Stimulated activated naive CD8-positive, alpha-beta T cell treated with anti-CD3 and anti-CD28 coated beads, Interleukin-15, Interleukin-2, amounts not matched to agents 100 ng/mL and 50 ng/mL, for 24 hours (primary cell): ENCODE measurements at regions not wholly inside any gene's neighbourhood (a gene's known extent, or its start where the extent isn't known, plus 50 kb on each side); places are given as distances from the start of the nearest gene placed in this dataset.
"Not testable (repeated sequence)": the region's sequence is repeated elsewhere in the genome, so short reads cannot be mapped to it uniquely, and the experiment has no call there.

Source experiments
- H3K27ac Mint-ChIP-seq: one replicate; pipeline ENCODE4 v1.8.0; 2021; ENCODE audit warnings: mild to moderate bottlenecking, mixed read lengths
- H3K27me3 Mint-ChIP-seq: one replicate; pipeline ENCODE4 v1.8.0; 2021; ENCODE audit warnings: mixed read lengths
- H3K36me3 Mint-ChIP-seq: one replicate; pipeline ENCODE4 v1.8.0; 2021; ENCODE audit warnings: low read depth, mixed read lengths
- H3K4me1 Mint-ChIP-seq: one replicate; pipeline ENCODE4 v1.8.0; 2021; ENCODE audit warnings: low read depth, mixed read lengths
- H3K4me3 Mint-ChIP-seq: one replicate; pipeline ENCODE4 v1.8.0; 2021; ENCODE audit warnings: mild to moderate bottlenecking, mixed read lengths
- H3K9me3 Mint-ChIP-seq: one replicate; pipeline ENCODE4 v1.8.0; 2021; ENCODE audit warnings: mixed read lengths

DNA sequence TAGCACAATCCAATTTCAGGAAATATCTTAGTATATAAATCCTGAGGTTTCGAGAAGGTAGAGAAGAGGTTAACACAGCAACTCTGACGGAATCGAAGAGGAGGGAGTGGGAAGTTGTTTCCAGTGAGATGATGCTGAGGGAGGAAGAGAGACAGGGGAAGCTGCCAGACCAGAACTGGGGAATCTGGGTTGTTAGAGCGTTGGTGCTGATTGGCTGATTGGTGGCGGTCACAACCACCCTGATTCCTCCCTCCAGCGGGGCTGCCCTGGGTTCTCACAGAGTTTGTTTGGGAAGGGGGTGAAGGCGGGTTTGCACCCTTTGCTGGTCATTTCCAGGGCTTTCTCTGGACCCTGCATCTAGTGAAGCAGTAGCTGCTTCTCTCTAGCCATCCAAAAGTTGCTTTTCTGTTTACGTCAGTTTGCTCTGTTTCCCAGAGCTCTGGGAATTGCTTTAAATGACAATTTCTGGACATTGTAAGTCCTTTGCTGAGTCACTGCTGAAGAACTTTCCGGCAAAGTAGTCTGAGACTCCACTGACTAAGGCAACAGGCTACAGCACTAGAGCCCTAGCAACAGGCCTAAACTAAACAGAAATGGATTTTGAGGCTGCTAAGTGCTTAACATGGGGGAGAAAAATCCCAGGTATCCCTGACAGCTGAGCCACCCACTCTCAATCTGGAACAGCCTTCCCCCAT lies 90.1 kb downstream of the TENT5C start:
- H3K36me3 Mint-ChIP-seq: no peaks in the 10 kb centered on the region
- no peak overlapping the region for H3K4me3 Mint-ChIP-seq
- H3K27ac Mint-ChIP-seq: no peak overlapping the region
- no peaks in the 10 kb centered on the region for H3K9me3 Mint-ChIP-seq
- H3K4me1 Mint-ChIP-seq: no peaks in the 10 kb centered on the region
- peaks cover 26% of the 10 kb centered on the region for H3K27me3 Mint-ChIP-seq

DNA sequence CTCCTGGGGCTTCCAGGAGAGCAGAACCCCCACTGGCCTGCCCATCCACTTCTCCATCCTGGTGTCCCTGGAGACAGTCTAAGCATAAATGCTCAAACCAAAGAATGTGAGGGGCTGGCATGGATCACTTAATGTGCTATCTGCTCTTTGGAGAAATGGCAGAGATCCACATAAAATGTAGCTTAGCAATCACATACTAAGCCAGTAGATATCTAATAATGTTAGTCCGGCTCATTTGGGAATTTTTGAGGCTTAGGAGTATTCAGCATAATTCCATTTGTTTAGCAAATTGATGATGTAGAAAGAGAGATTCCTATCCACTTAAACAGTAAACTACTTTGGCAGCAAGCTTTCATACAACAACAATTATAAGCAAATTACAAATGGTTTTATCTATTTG lies 90.7 kb downstream of the TENT5C start:
- peaks cover 21% of the 10 kb centered on the region for H3K27me3 Mint-ChIP-seq
- no peak overlapping the region for H3K27ac Mint-ChIP-seq
- H3K36me3 Mint-ChIP-seq: no peaks in the 10 kb centered on the region
- no peak overlapping the region for H3K4me3 Mint-ChIP-seq
- H3K4me1 Mint-ChIP-seq: no peaks in the 10 kb centered on the region
- no peaks in the 10 kb centered on the region for H3K9me3 Mint-ChIP-seq

DNA sequence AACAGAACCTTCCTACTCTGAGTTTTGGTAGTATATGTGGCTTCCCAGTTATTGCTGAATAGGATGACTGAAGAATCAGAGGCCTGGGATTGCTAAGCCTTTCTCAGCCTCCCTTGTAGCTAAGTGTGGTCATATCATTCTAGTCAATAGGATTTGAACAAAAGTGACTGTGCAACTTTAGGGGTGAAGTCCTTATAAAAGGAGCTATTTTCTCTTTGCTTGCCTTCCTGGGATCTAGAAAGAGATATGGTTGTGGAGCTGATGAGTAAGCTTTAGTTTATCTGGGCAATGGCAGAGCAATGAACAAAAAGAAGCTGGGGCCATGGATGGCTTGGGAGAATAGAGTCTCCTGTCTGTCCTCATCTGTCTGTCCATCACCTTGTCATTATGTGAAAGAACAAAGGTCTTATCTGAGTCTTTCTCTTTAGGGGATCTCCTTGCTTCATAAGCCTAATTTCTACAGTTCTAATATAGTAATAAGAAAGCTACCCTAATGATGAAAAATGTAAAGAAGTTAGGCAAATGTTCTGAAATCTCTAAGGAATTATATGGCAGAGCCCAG lies 91.5 kb downstream of the TENT5C start:
- H3K4me1 Mint-ChIP-seq: no peaks in the 10 kb centered on the region
- H3K27ac Mint-ChIP-seq: no peak overlapping the region
- H3K27me3 Mint-ChIP-seq: peaks cover 18% of the 10 kb centered on the region
- no peaks in the 10 kb centered on the region for H3K36me3 Mint-ChIP-seq
- no peak overlapping the region for H3K4me3 Mint-ChIP-seq
- no peaks in the 10 kb centered on the region for H3K9me3 Mint-ChIP-seq

DNA sequence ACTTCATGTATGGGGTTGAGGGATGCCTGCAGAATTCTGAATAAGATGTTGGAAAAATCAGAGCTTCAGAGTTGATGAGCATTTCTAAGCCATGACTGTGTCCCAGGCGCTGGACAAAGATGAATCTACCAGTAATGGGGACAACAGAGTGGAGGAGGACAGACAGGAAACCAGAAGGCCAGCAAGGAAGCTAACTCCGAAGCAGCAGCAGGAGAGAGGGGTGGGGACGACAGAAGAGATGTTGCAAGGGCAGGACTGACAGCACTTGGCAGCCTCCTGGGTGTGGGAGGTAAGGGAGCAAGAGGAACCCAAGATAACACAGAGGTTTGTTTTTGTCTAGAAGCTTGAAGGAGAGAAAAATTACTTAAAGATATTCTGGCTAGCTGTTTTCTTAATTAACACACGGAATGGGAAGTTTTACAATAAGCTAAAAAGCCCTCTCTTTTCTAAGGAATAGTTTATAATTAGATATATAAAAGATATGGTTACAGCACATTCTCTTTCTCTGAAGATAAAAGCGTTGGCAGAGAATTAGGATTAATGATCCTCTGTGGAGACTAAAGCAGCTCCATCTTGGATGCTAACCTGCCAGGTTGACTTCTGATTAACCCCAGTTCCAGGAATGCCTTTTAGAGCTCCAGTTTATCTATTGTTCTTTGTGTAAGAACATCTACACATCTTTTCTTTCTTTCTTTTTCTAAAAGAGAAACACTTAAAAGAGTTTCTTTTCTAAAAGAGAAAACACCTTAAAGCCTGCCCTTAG lies 92.7 kb downstream of the TENT5C start:
- Mint-ChIP-seq H3K27ac (no peak overlapping the region), H3K4me3 (no peak overlapping the region), H3K27me3 (peaks cover 15% of the 10 kb centered on the region), H3K36me3 (no peaks in the 10 kb centered on the region), H3K9me3 (no peaks in the 10 kb centered on the region), H3K4me1 (peaks cover 6% of the 10 kb centered on the region)

DNA sequence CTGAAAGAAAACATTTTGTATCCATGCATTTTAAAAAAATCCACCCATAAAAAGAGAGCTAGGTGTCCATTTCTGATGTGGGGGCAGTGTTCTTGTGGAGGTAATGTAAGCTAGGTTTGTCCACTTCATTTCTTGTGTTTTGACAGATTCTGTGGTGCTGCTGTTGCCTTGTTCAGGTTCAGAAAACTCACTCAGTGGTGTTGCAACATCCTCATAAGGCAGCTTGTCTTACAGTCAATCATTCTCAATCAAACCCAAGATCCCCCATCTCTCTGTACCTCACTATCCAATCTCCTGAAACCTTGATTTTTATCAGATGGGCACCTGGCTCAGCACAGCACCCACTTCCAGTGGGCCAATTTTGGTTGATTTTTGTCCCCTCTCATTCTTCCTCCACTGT lies 94.1 kb downstream of the TENT5C start:
- no peaks in the 10 kb centered on the region for H3K36me3 Mint-ChIP-seq
- no peak overlapping the region for H3K27ac Mint-ChIP-seq
- peaks cover 15% of the 10 kb centered on the region for H3K27me3 Mint-ChIP-seq
- H3K9me3 Mint-ChIP-seq: no peaks in the 10 kb centered on the region
- H3K4me3 Mint-ChIP-seq: no peak overlapping the region
- H3K4me1 Mint-ChIP-seq: peaks cover 6% of the 10 kb centered on the region

DNA sequence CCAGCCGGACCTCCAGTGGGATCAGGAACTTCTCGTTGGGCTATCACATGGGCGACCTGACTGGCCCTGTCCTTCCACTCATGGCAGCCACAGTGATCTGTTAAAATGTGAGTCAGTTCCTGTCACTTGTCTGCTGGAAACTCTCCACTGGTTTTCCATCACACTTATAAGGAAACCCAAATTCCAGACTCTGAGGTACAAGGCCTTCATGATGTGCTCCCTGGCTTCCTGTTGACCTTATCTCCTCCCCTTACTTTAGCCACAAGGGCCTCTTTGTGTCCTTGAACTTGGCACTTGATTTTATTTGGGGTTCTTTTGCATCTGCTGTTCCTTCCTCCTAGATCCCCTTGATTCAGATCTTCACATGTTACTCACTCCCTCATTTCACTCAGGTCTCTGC lies 96.8 kb downstream of the TENT5C start:
- H3K4me1 Mint-ChIP-seq: peaks cover 6% of the 10 kb centered on the region
- H3K9me3 Mint-ChIP-seq: peaks cover 6% of the 10 kb centered on the region
- peak overlapping the region; percentile 2 for H3K27ac Mint-ChIP-seq
- no peak overlapping the region for H3K4me3 Mint-ChIP-seq
- H3K27me3 Mint-ChIP-seq: peaks cover 11% of the 10 kb centered on the region
- H3K36me3 Mint-ChIP-seq: no peaks in the 10 kb centered on the region

DNA sequence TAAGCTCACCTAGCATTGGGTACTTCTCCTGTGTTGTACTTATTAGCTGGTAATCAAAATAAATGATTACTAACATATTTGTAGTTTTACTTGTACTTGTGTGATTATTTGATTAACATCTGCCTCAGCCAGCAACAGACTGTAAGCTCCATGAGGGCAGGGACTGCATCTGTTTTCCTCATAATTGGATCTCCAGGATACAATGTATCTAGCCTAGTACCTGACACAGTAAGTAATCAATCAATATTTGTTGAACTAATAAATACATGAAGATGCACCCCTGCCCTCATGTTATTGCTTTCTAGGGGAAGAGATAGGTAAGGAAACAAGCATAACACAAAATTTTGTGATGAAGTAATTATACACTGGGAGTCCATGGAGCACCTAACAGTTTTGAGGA lies 101.5 kb downstream of the TENT5C start:
- H3K36me3 Mint-ChIP-seq: no peaks in the 10 kb centered on the region
- H3K9me3 Mint-ChIP-seq: peaks cover 6% of the 10 kb centered on the region
- no peak overlapping the region for H3K4me3 Mint-ChIP-seq
- H3K4me1 Mint-ChIP-seq: peaks cover 6% of the 10 kb centered on the region
- H3K27me3 Mint-ChIP-seq: peaks cover 13% of the 10 kb centered on the region
- no peak overlapping the region for H3K27ac Mint-ChIP-seq

DNA sequence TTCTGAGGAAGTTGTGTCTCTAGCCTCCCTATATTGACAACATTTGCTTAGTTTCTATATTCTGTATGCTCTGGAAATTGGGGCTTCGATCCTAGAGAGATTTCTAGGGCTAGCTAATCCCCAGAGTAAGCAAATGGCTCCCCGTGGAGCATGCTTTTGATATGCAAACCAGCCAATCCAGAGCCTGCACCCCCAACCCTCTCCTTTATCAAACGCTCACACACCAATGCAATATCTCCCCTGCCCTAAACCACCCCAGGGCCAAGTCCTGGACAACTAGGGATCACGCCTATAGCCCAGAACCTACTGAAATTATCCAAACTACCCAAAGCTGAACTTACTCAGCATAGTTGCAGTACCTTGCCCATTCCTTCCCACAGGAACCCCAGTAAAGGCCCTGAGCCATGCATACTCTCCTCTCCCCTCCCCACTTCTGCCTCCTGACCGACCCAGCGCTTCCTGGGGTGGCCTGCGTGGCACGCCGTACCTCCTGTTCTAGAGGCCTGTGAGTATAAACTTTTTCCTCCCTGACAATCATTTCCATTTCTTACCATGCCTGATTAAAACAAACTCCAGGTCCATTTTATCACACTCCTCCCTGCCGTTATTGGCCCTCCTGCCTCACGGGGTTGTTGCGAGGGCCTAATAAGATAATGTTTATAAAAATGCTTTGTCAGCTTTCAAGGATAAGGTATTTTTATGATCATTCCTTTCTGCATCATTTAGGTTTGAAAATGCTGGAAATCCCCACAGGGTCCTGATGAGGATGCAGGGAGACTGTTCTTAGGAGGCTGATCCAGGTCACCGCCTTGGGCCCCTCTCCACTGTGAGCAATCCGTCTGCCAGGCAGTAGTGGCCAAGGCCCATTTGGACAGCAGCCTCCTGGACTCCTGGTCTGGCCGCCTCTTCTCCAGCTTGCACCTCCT lies 102.7 kb downstream of the TENT5C start:
- Mint-ChIP-seq H3K4me3 (no peak overlapping the region), H3K27ac (no peak overlapping the region), H3K27me3 (peaks cover 13% of the 10 kb centered on the region), H3K36me3 (no peaks in the 10 kb centered on the region), H3K9me3 (peaks cover 6% of the 10 kb centered on the region), H3K4me1 (no peaks in the 10 kb centered on the region)

DNA sequence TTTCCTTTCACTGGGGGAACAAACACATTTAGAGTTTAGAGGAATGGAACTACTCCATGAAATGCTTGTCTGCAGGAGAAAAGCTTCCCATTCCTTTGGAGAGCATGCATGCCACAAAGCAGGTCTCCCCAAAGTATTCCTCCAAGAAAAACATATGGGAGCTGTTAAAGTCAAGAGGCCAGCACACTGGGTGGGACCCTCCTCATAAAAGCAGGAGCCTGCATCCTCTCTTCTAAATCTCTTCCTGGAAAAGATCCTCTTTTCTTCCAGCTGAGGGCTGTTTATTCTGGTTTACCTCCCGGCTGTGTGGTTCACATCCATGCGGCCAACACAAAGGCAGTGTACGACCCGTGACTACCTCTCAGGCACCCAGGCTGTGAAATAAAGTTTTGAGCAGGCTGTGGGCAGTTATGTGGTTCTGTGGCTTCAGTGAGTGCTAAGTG lies 103.4 kb downstream of the TENT5C start:
- no peak overlapping the region for H3K27ac Mint-ChIP-seq
- no peaks in the 10 kb centered on the region for H3K4me1 Mint-ChIP-seq
- H3K27me3 Mint-ChIP-seq: peaks cover 13% of the 10 kb centered on the region
- no peaks in the 10 kb centered on the region for H3K36me3 Mint-ChIP-seq
- peaks cover 6% of the 10 kb centered on the region for H3K9me3 Mint-ChIP-seq
- H3K4me3 Mint-ChIP-seq: no peak overlapping the region

DNA sequence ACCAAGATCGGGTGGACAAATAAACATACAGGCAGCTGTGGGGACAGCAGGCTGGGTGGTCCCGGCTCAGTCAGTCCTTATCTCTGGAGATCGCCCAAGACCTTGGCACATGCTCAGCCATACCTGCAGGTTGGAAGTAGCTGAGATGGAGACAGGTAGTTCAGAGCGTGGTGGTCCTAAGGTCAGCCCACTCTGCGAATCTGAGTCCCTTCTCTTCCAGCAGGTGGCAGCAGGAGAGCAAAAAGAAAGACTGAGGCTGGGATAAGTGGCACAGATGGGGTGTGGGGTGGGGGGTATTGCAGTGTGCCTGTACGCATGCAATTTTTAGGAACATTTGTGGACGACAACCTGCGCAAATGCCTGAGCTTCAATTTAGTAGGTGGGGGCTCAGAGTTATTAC lies 104.9 kb downstream of the TENT5C start:
- no peaks in the 10 kb centered on the region for H3K36me3 Mint-ChIP-seq
- H3K27me3 Mint-ChIP-seq: peaks cover 21% of the 10 kb centered on the region
- H3K4me3 Mint-ChIP-seq: no peak overlapping the region
- no peaks in the 10 kb centered on the region for H3K4me1 Mint-ChIP-seq
- no peak overlapping the region for H3K27ac Mint-ChIP-seq
- peaks cover 6% of the 10 kb centered on the region for H3K9me3 Mint-ChIP-seq

DNA sequence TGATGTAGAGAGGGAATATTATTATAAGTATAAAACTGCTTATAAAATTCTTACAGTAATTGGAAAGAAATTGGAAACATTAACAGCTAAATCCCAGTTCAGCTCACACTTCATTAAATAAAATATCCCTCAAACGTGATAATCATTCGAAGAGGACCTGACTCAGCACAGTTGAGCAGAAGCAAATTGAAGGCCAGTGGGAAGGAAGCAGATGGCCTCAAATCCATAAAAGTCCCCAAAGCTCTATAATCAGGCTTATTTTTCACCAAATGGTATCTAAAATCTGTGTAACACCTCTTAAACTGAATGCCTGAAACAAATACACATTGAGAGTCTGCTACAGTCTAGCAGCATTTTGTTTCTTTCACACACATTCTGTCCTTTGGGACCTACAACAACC lies 106.8 kb downstream of the TENT5C start:
- Mint-ChIP-seq H3K4me3 (no peak overlapping the region), H3K27me3 (peaks cover 19% of the 10 kb centered on the region), H3K36me3 (no peaks in the 10 kb centered on the region), H3K9me3 (peaks cover 5% of the 10 kb centered on the region), H3K27ac (no peak overlapping the region), H3K4me1 (no peaks in the 10 kb centered on the region)

DNA sequence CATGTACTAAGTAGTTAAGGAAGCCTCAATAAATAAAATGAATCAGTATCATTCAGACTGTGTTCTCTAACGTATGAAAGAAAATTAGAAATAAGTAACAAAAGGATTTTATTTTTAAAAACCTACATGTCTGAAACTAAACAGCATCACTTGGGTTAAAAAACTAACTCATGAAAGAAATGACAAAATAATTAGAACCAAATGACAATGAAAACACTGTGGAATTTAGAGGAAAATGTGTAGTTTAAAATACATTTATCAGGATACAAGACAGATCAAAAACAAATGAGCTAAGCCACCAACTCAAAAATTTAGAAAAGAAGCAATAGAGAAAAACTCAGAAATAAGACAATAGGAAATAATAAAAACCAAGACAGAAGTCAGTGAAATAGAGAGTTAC lies 108.7 kb downstream of the TENT5C start:
- H3K36me3 Mint-ChIP-seq: no peaks in the 10 kb centered on the region
- no peak overlapping the region for H3K4me3 Mint-ChIP-seq
- H3K4me1 Mint-ChIP-seq: no peaks in the 10 kb centered on the region
- no peak overlapping the region for H3K27ac Mint-ChIP-seq
- H3K27me3 Mint-ChIP-seq: peaks cover 15% of the 10 kb centered on the region
- peaks cover 8% of the 10 kb centered on the region for H3K9me3 Mint-ChIP-seq

DNA sequence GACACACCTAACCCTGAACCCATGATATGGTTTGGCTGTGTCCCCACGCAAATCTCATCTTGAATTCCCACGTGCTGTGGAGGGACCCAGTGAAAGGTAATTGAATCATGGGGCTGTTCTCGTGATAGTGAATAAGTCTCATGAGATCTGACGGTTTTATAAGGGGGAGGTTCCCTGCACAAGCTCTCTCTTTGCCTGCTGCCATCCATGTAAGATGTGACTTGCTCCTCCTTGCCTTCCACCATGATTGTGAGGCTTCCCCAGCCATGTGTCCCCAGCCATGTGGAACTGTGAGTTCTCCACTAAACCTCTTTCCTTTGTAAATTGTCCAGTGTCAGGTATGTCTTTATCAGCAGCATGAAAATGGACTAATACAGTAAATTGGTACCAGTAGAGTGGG lies 110.2 kb downstream of the TENT5C start:
- not testable (repeated sequence) for H3K4me1 Mint-ChIP-seq, H3K4me3 Mint-ChIP-seq, H3K27ac Mint-ChIP-seq, H3K36me3 Mint-ChIP-seq
- peaks cover 13% of the 10 kb centered on the region for H3K9me3 Mint-ChIP-seq
- peaks cover 15% of the 10 kb centered on the region for H3K27me3 Mint-ChIP-seq

DNA sequence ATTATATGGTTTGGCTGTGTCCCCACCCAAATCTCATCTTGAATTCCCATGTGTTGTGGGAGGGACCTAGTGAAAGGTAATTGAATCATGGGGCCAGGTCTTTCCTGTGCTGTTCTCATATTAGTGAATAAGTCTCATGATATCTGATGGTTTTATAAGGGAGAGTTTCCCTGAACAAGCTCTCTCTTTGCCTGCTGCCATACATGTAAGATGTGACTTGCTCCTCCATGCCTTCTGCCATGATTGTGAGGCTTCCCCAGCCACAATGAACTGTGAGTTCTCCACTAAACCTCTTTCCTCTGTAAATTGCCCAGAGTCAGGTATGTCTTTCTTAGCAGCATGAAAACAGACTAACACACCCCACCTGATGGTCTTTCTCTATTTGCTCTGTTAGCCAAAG lies 112.1 kb downstream of the TENT5C start:
- H3K36me3 Mint-ChIP-seq, H3K27ac Mint-ChIP-seq, H3K4me3 Mint-ChIP-seq, H3K4me1 Mint-ChIP-seq: not testable (repeated sequence)
- H3K9me3 Mint-ChIP-seq: peaks cover 13% of the 10 kb centered on the region
- peaks cover 12% of the 10 kb centered on the region for H3K27me3 Mint-ChIP-seq

DNA sequence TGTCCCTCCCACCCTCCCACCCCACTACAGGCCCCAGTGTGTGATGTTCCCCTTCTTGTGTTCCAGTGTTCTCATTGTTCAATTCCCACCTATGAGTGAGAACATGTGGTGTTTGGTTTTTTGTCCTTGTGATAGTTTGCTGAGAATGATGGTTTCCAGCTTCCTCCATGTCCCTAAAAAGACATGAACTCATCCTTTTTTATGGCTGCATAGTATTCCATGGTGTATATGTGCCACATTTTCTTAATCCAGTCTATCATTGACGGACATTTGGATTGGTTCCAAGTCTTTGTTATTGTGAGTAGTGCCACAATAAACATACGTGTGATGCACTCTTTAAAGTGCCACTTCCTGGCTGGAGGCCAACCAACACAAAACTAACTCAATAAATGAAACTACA lies 112.7 kb downstream of the TENT5C start:
- not testable (repeated sequence) for H3K36me3 Mint-ChIP-seq, H3K4me3 Mint-ChIP-seq, H3K27ac Mint-ChIP-seq, H3K4me1 Mint-ChIP-seq
- Mint-ChIP-seq H3K27me3 (peaks cover 12% of the 10 kb centered on the region), H3K9me3 (peaks cover 13% of the 10 kb centered on the region)
